ENCODE measurements at regions not wholly inside any gene's neighbourhood (a gene's known extent, or its start where the extent isn't known, plus 50 kb on each side); places are given as distances from the start of the nearest gene placed in this dataset.

DNA sequence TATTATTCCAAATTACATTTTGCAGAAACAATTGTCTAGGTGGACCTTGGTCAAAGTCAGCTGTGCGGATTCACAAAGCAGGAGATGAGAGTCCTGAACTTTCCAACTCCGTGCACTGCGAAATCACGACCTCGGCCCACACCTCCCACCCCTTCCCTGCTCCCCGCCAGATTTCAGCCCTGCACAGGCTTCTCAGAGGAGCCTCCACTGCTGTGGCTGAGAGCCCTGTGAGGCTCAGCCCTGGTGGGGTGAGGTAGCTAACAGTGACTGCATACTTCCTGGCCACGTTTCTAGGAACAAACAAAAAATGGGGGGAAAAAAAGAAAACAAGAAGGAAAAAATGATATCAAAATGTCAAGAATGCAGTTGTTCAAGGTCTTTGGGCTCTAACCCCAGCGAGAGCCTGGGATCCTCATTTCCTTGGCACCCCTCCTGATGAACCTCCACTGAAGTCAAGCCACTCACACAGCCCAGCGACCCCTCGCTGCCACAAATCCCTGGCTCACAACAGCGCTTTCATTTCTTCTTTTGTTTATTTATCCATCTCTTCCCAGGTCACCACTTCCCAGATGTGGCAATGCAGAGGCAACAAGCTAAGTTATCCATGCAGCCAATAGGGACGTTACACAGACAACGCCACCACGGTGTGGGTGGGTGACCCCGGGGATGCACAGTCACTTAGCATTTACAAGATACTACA, 729.7 kb upstream of the ID2 start:
- no peak overlapping the region for H3K4me3 ChIP-seq (ENCODE audit: control insufficient read depth, low read depth, low read length)
- TF ChIP-seq, protein P1, sequence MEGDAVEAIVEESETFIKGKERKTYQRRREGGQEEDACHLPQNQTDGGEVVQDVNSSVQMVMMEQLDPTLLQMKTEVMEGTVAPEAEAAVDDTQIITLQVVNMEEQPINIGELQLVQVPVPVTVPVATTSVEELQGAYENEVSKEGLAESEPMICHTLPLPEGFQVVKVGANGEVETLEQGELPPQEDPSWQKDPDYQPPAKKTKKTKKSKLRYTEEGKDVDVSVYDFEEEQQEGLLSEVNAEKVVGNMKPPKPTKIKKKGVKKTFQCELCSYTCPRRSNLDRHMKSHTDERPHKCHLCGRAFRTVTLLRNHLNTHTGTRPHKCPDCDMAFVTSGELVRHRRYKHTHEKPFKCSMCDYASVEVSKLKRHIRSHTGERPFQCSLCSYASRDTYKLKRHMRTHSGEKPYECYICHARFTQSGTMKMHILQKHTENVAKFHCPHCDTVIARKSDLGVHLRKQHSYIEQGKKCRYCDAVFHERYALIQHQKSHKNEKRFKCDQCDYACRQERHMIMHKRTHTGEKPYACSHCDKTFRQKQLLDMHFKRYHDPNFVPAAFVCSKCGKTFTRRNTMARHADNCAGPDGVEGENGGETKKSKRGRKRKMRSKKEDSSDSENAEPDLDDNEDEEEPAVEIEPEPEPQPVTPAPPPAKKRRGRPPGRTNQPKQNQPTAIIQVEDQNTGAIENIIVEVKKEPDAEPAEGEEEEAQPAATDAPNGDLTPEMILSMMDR (conservative IDR thresholded peaks at IDR 0.05; ENCODE audit: control insufficient read depth, insufficient read depth, low read depth, low read length) = no peak
- peak; percentile 4 for DNase-seq (ENCODE audit: low read depth)

DNA sequence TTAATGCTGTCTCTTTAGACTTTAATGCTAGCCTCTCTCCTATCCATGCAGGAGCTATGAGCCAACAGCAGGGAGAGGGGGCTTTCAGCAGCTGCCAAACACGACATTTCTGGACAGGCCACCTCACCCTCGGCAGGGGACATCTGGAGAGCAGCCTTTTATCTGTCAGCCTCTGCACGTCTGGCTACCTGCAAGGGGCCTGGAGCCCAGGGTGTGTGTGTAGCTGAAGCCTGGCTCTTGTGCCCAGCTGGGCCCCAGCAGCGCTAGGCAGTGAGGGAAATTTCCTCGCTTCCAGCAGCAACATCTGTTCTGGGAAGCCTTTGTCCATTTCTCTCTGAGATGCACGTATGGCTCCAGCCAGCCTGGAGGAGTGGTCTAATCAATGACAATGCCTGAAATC, 728.7 kb upstream of the ID2 start:
- no peak overlapping the region for H3K4me3 ChIP-seq (ENCODE audit: control insufficient read depth, low read depth, low read length)
- DNase-seq (ENCODE audit: low read depth) = no peak
- TF ChIP-seq, protein P1 (conservative IDR thresholded peaks at IDR 0.05; ENCODE audit: control insufficient read depth, insufficient read depth, low read depth, low read length) = no peak

DNA sequence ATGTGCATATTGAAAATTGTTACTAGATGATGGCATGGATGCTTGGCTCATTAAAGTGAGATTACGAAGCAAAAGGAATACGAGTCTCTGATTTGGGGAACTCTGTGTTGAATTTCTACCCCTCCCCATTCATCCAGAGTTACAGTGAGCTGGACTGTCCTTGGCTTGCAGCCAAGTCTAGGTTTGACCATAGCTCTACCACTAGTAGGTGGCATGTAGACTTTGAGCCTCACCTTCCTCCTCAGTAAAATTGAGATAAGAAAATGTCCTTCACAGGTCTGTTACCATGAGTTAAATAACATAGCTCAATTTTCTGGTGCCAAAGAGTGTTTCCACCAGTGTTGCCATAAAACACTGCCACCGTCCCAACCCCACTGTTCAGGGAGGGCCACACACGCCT, 727.6 kb upstream of the ID2 start:
- H3K4me3 ChIP-seq (ENCODE audit: control insufficient read depth, low read depth, low read length) = no peak overlapping the region
- TF ChIP-seq, protein P1 (conservative IDR thresholded peaks at IDR 0.05; ENCODE audit: control insufficient read depth, insufficient read depth, low read depth, low read length) = no peak
- DNase-seq (ENCODE audit: low read depth) = no peak

DNA sequence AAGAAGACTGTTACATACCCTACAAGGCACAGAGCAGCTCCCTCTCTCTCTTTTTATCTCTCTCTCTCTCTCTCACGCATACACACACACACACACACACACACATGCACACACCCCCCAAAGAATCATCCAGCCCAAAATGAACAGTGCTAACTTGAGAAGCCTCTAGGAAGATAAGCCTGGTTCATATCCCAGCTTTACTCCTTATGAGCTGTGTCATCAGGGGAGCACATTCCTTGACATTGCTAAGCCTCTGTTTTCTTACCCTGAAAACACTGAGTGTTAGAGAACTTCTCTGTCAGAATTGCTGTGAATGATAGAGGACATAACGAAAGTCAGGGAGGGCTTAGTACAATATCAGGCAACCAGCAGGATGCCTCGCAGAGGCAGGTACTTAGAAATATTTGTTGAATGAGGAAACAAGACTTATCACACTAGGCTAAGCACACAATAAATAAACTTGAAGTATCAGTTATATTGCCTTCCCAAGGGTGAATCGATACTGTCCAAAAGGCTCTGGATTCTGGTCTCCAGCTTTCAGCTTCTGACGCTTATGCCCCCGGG, 725.6 kb upstream of the ID2 start:
- no peak overlapping the region for H3K4me3 ChIP-seq (ENCODE audit: control insufficient read depth, low read depth, low read length)
- no peak for DNase-seq (ENCODE audit: low read depth)
- TF ChIP-seq, protein P1 (conservative IDR thresholded peaks at IDR 0.05; ENCODE audit: control insufficient read depth, insufficient read depth, low read depth, low read length) = no peak

DNA sequence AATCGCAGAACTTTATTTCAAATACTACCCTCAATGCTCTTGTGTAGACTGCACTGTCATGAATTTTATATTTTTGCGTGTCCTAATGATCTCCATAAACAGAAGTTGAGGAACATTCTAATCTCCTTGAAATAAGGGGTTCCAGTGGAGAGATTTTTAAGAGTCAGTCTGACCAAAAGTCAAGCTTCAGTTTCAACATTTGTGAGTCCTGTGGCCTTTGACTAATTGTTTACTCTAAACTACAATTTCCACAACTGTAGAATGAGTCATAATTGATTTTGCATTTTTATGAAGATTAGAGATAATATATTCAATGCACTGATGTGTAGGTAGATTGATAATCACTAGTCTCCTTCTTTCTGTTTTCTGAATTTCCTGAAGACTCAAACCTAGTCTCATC, 720.3 kb upstream of the ID2 start:
- H3K4me3 ChIP-seq (ENCODE audit: control insufficient read depth, low read depth, low read length) = no peak overlapping the region
- TF ChIP-seq, protein P1 (conservative IDR thresholded peaks at IDR 0.05; ENCODE audit: control insufficient read depth, insufficient read depth, low read depth, low read length) = no peak
- DNase-seq (ENCODE audit: low read depth) = peak; percentile 4

DNA sequence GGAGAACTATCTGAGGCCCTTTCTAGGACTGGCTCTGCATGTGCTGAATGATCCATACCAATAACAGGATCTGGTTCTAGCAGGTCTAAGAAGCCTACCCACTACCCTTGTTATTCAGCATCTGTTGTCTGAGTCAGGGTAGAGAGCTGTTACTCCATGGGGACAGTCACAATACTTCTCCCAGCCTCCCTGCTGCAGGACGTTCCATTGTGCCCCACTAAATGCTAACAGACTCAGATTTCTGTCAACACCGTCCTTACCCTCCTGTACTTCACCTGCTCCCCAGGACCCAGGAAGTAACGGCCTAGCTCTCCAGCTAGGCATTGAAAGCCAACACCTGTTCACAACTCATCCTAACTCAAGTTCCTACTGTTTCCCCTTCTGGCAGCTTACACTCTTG, 719.7 kb upstream of the ID2 start:
- H3K4me3 ChIP-seq (ENCODE audit: control insufficient read depth, low read depth, low read length) = no peak overlapping the region
- DNase-seq (ENCODE audit: low read depth) = no peak
- TF ChIP-seq, protein P1 (conservative IDR thresholded peaks at IDR 0.05; ENCODE audit: control insufficient read depth, insufficient read depth, low read depth, low read length) = no peak

Measured in fibroblast of mammary gland (primary cell).